Fibroblast of mammary gland (primary cell): ENCODE measurements at regions not wholly inside any gene's neighbourhood (a gene's known extent, or its start where the extent isn't known, plus 50 kb on each side); places are given as distances from the start of the nearest gene placed in this dataset.

Source experiments
- DNase-seq: peaks from one replicate; pipeline ENCODE4 v3.0.0-alpha.2; 2010; ENCODE audit warnings: low read depth
- H3K4me3 ChIP-seq: 2 replicates; pipeline ENCODE4 v1.5.1; 2011; ENCODE audit warnings: low read depth, mild to moderate bottlenecking, low read length, moderate library complexity; ENCODE audit not compliant: control insufficient read depth
- CTCF ChIP-seq: conservative IDR thresholded peaks from 2 replicates; pipeline ENCODE4 v1.5.1; 2011; ENCODE audit warnings: low read depth, low read length, inconsistent platforms; ENCODE audit not compliant: control insufficient read depth, insufficient read depth

GRCh38 chr2:215707608-215708007, 271.7 kb upstream of the FN1 start:
- DNase-seq: no peak
- no peak overlapping the region for H3K4me3 ChIP-seq
- TF ChIP-seq CTCF: no peak

GRCh38 chr2:215705771-215706361, 270.0 kb upstream of the FN1 start:
- H3K4me3 ChIP-seq: no peak overlapping the region
- TF ChIP-seq CTCF: no peak
- DNase-seq: peak; percentile 39

GRCh38 chr2:215705281-215705680, 269.4 kb upstream of the FN1 start:
- DNase-seq: no peak
- H3K4me3 ChIP-seq: no peak overlapping the region
- TF ChIP-seq CTCF: no peak

- no peak overlapping the region for H3K4me3 ChIP-seq
- no peak for DNase-seq
- no peak for TF ChIP-seq CTCF
These were observed 266.4 kb upstream of the FN1 start for GRCh38 chr2:215702116-215702902.

- no peak for DNase-seq
- TF ChIP-seq CTCF: no peak
- H3K4me3 ChIP-seq: no peak overlapping the region
These were observed 264.1 kb upstream of the FN1 start for GRCh38 chr2:215699700-215700538.

GRCh38 chr2:215699018-215699417, 263.1 kb upstream of the FN1 start:
- no peak for DNase-seq

More at GRCh38 chr2:215699018-215699417, 263.1 kb upstream of the FN1 start:
- no peak for TF ChIP-seq CTCF
- H3K4me3 ChIP-seq: no peak overlapping the region
